ENCODE measurements at regions not wholly inside any gene's neighbourhood (a gene's known extent, or its start where the extent isn't known, plus 50 kb on each side); places are given as distances from the start of the nearest gene placed in this dataset.

DNA sequence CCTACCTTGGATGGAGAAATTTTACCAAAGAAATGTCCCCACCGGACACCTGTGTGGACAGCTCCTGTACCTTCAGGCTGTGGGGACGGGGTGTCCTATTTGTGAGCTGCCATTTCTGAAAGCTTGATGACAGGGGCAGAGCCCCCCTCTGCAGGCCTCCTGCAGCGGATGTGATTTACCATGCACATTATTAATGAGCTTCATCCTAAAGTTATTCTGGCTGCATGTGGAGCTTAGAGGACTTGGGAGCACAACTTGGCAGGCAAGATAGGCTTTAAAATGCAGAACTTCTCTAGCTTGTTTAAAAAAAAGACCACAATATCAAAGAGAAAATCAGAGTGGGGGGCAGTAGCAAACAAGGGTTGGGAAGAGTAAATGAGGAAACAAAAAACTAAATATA, 350.0 kb upstream of the KLHL29 start:
- TF ChIP-seq ZNF296 (CRISPR knock-in tag; conservative IDR thresholded peaks at IDR 0.05) (no peak), MXI1 (IDR thresholded peaks at IDR 0.05; ENCODE audit: borderline replicate concordance, low read depth, low read length) (no peak)
- TF ChIP-seq, protein P1, sequence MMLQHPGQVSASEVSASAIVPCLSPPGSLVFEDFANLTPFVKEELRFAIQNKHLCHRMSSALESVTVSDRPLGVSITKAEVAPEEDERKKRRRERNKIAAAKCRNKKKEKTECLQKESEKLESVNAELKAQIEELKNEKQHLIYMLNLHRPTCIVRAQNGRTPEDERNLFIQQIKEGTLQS (CRISPR knock-in tag; IDR thresholded peaks at IDR 0.05): no peak

All from HepG2 (cell line).